ENCODE measurements at regions not wholly inside any gene's neighbourhood (a gene's known extent, or its start where the extent isn't known, plus 50 kb on each side); places are given as distances from the start of the nearest gene placed in this dataset.

- Histone ChIP-seq H3K27me3 (no peaks in the 10 kb centered on the region), H3K4me1 (no peaks in the 10 kb centered on the region), H3K36me3 (no peaks in the 10 kb centered on the region), H3K4me3 (no peak overlapping the region), H3K27ac (no peak overlapping the region), H3K9me3 (no peaks in the 10 kb centered on the region)
- TF ChIP-seq CTCF (IDR thresholded peaks at IDR 0.05) (no peak), POLR2A (IDR thresholded peaks at IDR 0.05) (no peak), POLR2AphosphoS5 (IDR thresholded peaks at IDR 0.05; ENCODE audit: insufficient read depth in 1 of 2, low read depth in 1 of 2) (no peak)
- no peak for DNase-seq (ENCODE audit: extremely low spot score in 2 of 2)
- intact Hi-C loops (cut with DNase I) = no loop called here
These were observed 107.0 kb downstream of the AGTR2 start for GRCh38 chrX:116277351-116278225.

- DNase-seq (ENCODE audit: extremely low spot score in 2 of 2) = no peak
- intact Hi-C loops (cut with DNase I) = no loop called here
These were observed 108.3 kb downstream of the AGTR2 start for GRCh38 chrX:116278826-116279225.

GRCh38 chrX:116281106-116281505 lies 110.6 kb downstream of the AGTR2 start:
- H3K27me3 ChIP-seq = no peaks in the 10 kb centered on the region
- intact Hi-C loops (cut with DNase I) = no loop called here
- no peaks in the 10 kb centered on the region for H3K36me3 ChIP-seq
- DNase-seq (ENCODE audit: extremely low spot score in 2 of 2) = no peak
- no peaks in the 10 kb centered on the region for H3K4me1 ChIP-seq
- H3K4me3 ChIP-seq = no peak overlapping the region
- H3K27ac ChIP-seq = no peak overlapping the region
- no peaks in the 10 kb centered on the region for H3K9me3 ChIP-seq
- TF ChIP-seq CTCF (IDR thresholded peaks at IDR 0.05) (no peak), POLR2A (IDR thresholded peaks at IDR 0.05) (no peak), POLR2AphosphoS5 (IDR thresholded peaks at IDR 0.05; ENCODE audit: insufficient read depth in 1 of 2, low read depth in 1 of 2) (no peak)

More at GRCh38 chrX:116278826-116279225, 108.3 kb downstream of the AGTR2 start:
- no peak for TF ChIP-seq POLR2A (IDR thresholded peaks at IDR 0.05)
- no peak for TF ChIP-seq POLR2AphosphoS5 (IDR thresholded peaks at IDR 0.05; ENCODE audit: insufficient read depth in 1 of 2, low read depth in 1 of 2)
- TF ChIP-seq CTCF (IDR thresholded peaks at IDR 0.05) = no peak
- H3K4me1 ChIP-seq = no peaks in the 10 kb centered on the region
- H3K4me3 ChIP-seq = no peak overlapping the region
- no peaks in the 10 kb centered on the region for H3K9me3 ChIP-seq
- no peak overlapping the region for H3K27ac ChIP-seq
- H3K27me3 ChIP-seq = no peaks in the 10 kb centered on the region
- H3K36me3 ChIP-seq = no peaks in the 10 kb centered on the region

GRCh38 chrX:116282751-116283150 lies 112.2 kb downstream of the AGTR2 start:
- Histone ChIP-seq H3K27ac (no peak overlapping the region), H3K4me3 (no peak overlapping the region), H3K36me3 (no peaks in the 10 kb centered on the region), H3K9me3 (no peaks in the 10 kb centered on the region), H3K4me1 (no peaks in the 10 kb centered on the region), H3K27me3 (no peaks in the 10 kb centered on the region)
- no peak for DNase-seq (ENCODE audit: extremely low spot score in 2 of 2)
- TF ChIP-seq POLR2AphosphoS5 (IDR thresholded peaks at IDR 0.05; ENCODE audit: insufficient read depth in 1 of 2, low read depth in 1 of 2) (no peak), POLR2A (IDR thresholded peaks at IDR 0.05) (no peak), CTCF (IDR thresholded peaks at IDR 0.05) (no peak)
- intact Hi-C loops (cut with DNase I) = no loop called here

GRCh38 chrX:116284400-116284799 lies 113.9 kb downstream of the AGTR2 start:
- no peak overlapping the region for H3K27ac ChIP-seq
- TF ChIP-seq CTCF (IDR thresholded peaks at IDR 0.05) (no peak), POLR2A (IDR thresholded peaks at IDR 0.05) (no peak), POLR2AphosphoS5 (IDR thresholded peaks at IDR 0.05; ENCODE audit: insufficient read depth in 1 of 2, low read depth in 1 of 2) (no peak)
- intact Hi-C loops (cut with DNase I) = no loop called here
- DNase-seq (ENCODE audit: extremely low spot score in 2 of 2) = no peak
- H3K36me3 ChIP-seq = no peaks in the 10 kb centered on the region
- H3K4me3 ChIP-seq = no peak overlapping the region
- H3K27me3 ChIP-seq = no peaks in the 10 kb centered on the region
- no peaks in the 10 kb centered on the region for H3K4me1 ChIP-seq
- H3K9me3 ChIP-seq = no peaks in the 10 kb centered on the region

Data from vagina (tissue), 2 donors.